ENCODE measurements at regions not wholly inside any gene's neighbourhood (a gene's known extent, or its start where the extent isn't known, plus 50 kb on each side); places are given as distances from the start of the nearest gene placed in this dataset.

- TF ChIP-seq ZBTB14 (CRISPR knock-in tag; IDR thresholded peaks at IDR 0.05) (peak; percentile 88), BATF2 (CRISPR knock-in tag; IDR thresholded peaks at IDR 0.05) (no peak), NFE2 (CRISPR knock-in tag; IDR thresholded peaks at IDR 0.05) (no peak), ZFP82 (CRISPR knock-in tag; IDR thresholded peaks at IDR 0.05; ENCODE audit: borderline replicate concordance) (no peak), SP1 (IDR thresholded peaks at IDR 0.05) (no peak), SP1 (CRISPR knock-in tag; IDR thresholded peaks at IDR 0.05) (0 out of 2 replicates have a peak, but pooled peaks have one; percentile 23), ZNF850 (CRISPR knock-in tag; conservative IDR thresholded peaks at IDR 0.05) (no peak), ARID4A (CRISPR knock-in tag; IDR thresholded peaks at IDR 0.05; ENCODE audit: borderline replicate concordance) (peak; percentile 52; the same call in 1 of the 2 replicates), ARID5B (CRISPR knock-in tag; IDR thresholded peaks at IDR 0.05) (peak; percentile 61; the same call in 1 of the 2 replicates), POLR2G (IDR thresholded peaks at IDR 0.05; ENCODE audit: low read depth, low read length) (peak; percentile 67), THYN1 (CRISPR knock-in tag; IDR thresholded peaks at IDR 0.05; ENCODE audit: borderline replicate concordance, low read depth) (no peak), ZNF501 (CRISPR knock-in tag; IDR thresholded peaks at IDR 0.05) (0 out of 2 replicates have a peak, but pooled peaks have one; percentile 39), EED (CRISPR knock-in tag; IDR thresholded peaks at IDR 0.05) (peak; percentile 66; the same call in 1 of the 2 replicates), ATF2 (CRISPR knock-in tag; IDR thresholded peaks at IDR 0.05) (peak; percentile 39; the same call in 1 of the 2 replicates), ZNF777 (CRISPR knock-in tag; IDR thresholded peaks at IDR 0.05) (peak; percentile 76), ZNF331 (CRISPR knock-in tag; IDR thresholded peaks at IDR 0.05) (peak; percentile 71; the same call in 1 of the 2 replicates)
Observed at GRCh38 chr10:29735628-29736365, 101.0 kb upstream of the SVIL start (continued).
